HuH-7 (cell line): ENCODE measurements at regions not wholly inside any gene's neighbourhood (a gene's known extent, or its start where the extent isn't known, plus 50 kb on each side); places are given as distances from the start of the nearest gene placed in this dataset.
"Not testable (repeated sequence)": the region's sequence is repeated elsewhere in the genome, so short reads cannot be mapped to it uniquely, and the experiment has no call there.

Experiments used
- DNase-seq: peaks from one replicate; pipeline ENCODE4 v3.0.0; 2011; ENCODE audit warnings: low spot score

DNA sequence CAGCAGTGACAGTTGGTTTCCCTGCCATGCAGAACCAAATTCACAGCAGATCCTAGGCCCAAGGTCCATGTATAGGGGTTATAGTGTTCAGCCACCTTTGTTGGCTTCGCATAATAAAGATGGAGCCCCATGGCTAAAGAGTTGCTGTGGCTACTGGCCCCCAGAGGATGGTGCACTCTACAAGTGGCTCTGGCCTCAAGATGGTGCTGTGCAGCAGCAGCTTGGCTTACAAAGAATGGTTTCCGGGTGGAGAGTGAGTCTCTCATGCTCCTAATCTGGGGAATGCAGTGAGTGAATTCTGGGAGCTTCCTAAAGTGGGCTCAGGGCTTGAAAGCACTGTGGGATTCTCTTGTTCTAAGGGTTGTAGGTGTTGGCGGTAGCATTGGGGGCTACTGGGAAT lies 1199.7 kb downstream of the CNTNAP5 start:
- DNase-seq, result peak; percentile 0

DNA sequence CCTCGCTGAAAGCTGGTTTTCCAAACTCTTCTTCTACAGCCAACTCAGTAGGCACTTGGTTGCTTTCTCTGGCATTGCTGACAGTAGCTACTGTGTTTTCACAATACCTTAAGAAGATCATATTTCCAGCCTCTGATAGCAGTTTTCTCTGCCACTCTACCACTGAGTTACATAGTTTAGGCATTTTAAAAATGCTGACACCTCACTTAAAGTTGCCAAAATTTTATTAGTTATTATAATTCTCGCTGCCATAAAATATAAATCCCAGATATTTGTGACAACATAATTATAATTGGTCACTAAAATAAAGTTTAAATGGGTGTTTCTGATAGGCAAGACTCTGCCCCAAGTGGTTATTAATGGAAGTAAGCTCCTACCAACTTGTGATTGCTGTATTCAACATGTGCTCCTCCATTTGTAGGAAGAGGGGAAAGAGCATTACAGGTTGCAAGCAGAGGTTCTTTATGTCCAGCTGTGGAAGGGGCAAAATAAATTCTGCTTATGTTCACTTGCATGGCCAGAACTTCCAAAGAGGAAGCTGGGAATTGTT lies 1202.8 kb downstream of the CNTNAP5 start:
- DNase-seq, result no peak

DNA sequence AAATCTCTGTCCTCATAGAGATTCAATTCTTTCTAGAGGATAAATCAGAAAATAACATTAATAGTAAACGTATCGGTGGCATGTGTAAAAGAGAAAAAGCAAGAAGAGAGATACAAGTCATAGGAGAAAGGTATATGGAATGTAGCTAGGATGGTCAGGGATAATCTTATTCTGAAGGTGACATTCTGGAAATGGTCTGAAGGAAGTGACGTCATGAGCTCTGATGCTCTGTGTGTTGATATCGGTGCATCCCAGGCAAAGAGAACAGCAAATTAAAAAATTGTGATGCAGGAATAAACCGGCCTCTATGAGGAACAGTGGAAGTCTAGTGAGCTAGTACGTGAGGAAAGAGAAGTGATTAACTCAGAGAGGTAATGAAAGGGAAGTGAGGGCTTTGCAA lies 1215.8 kb downstream of the CNTNAP5 start:
- no peak for DNase-seq

DNA sequence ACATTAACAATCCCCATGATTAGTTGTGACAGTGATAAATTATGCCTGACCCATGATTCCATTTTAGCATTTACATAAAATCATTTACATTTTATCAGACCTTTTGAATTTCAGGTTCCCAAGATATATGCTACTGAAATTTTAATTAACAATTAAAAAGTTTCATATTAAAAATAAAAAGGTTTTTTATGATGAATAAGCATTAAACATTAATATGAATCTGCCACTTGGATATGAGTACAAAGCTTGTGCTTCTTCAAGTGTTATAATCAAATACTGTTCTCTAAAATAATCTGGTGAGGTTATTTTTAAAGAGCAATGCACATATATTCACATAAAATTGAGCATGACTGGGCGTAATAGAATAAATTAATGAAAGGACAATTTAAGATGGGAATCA lies 1218.0 kb downstream of the CNTNAP5 start:
- no peak for DNase-seq

DNA sequence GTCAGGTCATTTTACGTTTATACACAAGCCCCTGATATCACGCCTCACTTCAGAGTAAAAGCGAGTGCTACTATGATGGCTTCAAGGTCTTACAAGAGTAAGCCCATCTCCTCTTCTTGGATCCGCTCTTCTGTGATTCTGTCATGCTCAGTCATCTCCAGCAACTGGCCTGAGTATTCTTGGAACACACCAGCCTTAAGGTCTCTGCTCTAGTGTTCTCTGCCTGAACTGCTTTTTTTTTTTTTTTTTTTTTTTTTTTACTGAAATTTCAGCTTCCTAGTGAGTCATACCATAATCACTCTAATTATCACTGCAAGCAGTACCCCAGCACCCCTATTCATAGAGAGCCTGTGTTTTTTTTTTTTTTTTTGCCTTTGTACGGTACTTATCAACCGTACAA lies 1228.9 kb downstream of the CNTNAP5 start:
- DNase-seq, result no peak

DNA sequence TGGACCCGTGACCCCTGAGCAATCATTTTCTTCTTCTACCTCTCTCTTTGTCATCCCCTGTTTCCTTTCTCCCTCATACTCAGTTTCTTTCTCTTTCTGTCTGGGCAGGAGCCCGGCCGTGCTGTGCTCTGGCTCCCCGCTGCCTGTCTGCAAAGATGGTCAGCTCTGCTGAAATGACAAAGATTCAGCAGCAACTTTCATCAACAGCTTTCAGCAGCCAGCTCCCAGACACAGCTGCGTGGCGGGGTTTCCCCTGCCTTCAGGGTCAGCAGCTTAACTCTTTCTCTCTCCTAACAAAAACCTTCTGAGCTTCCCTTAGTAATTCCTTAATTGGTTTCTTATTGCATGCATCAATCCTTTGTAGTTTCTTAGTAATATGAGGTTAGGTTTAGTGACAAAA lies 1234.4 kb downstream of the CNTNAP5 start:
- no peak for DNase-seq

DNA sequence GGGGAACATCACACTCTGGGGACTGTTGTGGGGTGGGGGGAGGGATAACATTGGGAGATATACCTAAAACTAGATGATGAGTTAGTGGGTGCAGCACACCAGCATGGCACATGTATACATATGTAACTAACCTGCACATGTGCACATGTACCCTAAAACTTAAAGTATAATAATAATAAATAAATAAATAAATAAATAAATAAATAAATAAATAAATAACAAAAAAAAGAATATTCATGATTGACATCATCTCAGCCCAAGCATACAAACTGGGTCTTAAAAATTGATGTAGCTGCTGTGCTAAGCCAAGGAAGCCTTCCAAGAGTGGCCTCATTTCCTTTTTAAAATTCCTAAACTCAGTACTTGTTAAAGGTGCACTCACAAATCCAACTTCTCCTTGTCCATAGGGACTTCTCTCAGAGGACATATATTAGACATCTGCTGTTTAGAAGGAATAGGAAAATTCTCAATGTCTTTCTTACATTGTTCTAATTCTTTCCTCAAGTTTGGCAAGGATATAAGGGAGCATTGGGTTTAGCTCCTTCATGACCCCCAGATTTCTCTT lies 1235.4 kb downstream of the CNTNAP5 start:
- DNase-seq, result not testable (repeated sequence)

DNA sequence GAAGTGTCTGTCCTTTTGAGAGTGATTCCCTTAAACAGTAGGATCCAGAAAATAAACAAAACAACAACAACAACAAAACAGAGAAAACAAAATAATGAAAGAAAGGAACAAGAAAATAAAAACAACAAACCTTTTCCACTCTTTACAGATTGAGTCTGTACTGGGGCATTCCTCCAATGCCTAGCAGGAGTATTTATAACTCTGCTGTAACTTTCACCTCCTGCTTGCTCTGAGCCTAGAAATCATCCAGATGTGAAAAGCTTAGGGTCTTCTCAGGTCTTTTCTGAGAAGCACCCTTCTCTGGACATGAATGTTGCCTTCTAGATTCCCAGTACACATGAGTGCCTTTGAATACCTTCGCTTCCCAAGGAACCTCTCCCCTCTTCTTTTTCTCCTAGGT lies 1239.4 kb downstream of the CNTNAP5 start:
- no peak for DNase-seq

DNA sequence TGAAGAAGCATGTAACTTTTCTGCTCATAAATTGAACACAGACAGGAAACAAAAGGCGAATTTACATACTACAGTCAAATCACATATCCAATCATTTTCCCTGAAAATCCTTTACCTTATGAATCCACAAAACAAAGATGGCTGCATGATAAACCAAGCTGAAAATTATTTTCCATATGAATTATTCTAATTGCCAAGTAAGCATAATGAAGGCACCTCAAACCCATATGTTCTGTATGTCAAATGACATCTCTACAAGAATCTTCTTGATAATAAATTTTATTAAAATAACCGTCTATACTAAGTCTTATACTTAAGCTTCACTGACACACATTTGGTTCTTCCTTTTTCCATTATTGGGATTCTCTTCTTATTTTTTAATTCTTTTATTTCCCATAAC lies 1242.6 kb downstream of the CNTNAP5 start:
- no peak for DNase-seq

DNA sequence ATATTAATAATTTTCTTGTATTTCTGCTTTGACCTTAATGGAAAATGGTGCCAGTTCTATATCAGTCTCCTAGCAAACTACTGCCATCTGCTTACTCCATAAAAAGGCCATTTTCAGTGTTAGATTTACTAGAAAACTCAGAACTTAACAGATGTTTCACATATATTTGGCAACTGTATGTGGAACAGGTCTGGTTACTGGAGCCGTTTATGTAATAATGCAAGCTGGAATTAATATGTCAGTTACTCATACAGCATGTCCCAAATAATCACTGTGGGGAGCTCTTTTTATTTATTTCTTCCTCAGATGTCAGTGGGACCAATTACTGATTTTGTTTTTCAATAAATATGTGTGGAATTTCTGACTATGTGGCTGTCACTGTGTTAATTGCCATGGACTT lies 1247.6 kb downstream of the CNTNAP5 start:
- DNase-seq, result no peak

DNA sequence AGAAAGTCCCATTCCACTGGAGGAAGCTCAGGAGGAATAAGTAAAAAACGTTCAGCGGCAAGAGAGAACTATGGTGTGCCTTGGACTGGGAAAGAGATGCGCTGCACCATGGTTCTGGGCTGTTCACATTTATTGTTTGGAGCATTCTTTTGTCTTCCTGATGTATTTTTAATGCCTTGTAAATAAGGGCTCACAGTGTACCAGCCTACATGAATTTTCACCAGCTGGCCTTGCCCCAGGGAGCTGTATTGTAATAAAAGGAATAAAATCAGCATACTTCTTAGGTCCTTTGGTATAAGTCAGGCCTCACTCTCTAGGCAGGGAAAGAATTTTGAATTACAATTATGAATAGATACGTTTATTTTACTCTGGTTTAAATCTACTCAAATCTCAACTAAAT lies 1249.6 kb downstream of the CNTNAP5 start:
- DNase-seq, result no peak

DNA sequence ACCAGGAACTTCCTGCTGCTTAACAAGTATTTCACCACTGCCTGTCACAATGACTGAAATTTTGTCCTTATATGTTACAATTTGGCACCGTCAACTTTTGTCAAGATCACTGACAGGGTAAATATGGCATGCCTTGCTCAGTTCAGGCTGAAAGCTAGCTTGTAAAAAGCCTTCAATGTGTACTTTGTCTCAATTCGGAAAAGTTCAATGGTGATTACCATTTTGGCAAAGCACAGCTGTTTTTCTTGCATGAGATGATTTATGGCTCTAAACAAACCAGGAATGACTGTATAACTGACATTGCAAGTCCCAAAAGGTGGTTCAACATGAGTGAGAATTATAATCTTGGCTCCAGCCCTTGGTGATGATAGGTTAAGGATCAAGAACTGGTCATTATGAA lies 1255.2 kb downstream of the CNTNAP5 start:
- DNase-seq, result no peak

DNA sequence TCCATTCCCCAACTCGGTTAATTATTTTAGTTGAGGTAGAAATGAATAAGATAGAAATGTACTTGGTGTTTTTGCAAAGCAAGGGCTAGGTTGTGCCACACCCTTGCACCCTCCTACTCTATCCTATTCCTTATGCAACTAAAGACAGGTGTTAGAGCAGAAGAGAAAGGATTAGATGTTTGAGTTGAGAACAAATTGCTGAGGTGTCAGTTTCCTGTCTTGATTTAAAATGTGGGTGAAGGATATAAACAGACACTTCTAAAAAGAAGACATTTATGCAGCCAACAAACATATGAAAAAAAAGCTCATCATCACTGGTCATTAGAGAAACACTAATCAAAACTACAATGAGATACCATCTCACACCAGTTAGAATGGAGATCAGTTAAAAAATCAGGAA lies 1256.2 kb downstream of the CNTNAP5 start:
- no peak for DNase-seq

DNA sequence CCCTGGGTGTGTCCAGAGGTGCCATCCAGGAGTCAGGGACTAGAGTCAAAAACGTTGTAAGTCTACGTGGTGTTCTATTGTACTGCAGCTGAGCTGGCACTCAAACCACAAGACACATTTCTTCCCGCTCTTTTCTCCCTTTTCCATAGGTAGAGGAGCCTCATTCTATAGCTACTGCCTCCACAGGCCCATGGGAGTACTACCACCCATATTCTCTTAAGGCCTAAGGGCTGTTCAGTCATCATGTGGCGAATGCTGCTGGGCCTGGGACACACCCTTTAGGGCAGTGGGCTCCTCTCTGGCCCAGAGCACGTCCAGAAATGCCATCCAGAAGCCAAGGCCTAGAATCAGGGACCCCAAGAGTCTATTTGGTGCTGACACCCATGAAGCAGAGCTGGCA lies 1271.7 kb downstream of the CNTNAP5 start:
- DNase-seq, result no peak

DNA sequence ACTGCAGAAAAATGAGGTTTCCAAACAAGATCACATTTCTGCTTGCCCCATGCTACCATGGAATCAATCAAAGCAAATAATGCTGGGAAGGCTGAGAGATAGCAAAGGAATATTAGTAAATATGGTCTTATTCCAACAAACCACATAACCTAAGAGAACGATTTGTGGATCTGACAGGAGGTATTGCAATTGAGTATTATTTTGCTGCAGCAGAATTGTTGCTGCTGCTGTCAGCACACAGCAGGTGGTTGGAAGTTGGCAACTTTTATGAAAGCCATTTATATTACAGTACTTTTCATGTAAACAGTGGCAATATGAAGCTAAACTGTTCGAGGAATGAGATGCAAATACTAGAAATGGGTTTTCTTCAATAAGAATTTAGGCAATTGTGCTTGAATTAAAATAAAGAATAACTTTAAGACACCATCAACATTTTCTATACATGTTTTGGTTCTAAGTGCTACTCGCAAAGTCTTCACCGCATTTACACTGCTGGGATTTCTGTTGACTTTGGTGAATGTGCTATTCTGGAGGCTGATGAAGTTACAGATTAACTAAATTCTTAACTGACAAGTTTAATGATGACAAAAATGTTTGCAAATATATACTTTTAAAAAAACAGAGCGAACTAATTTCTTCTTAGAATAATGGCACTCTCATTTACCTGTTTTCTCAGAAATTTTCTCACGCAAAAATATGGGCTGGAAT lies 1285.7 kb downstream of the CNTNAP5 start:
- DNase-seq, result no peak

DNA sequence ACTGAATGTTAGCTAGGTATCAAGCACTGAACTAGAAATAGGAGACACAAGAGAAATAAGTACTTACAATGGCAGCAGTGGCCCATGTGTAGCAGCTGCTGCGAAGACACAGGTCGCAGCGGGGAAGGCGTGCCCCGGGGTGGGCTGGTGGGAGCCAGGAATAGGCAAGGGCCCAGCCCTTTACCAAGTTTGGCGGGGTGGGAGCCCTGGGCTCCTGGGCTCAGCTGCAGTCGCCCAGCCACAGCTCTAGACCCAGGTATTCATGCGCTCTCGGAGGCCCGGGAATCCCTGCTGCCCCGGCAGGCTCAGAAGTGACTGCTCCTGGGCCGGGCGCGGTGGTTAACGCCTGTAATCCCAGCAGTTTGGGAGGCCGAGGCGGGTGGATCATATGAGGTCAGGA lies 1287.3 kb downstream of the CNTNAP5 start:
- DNase-seq, result no peak

DNA sequence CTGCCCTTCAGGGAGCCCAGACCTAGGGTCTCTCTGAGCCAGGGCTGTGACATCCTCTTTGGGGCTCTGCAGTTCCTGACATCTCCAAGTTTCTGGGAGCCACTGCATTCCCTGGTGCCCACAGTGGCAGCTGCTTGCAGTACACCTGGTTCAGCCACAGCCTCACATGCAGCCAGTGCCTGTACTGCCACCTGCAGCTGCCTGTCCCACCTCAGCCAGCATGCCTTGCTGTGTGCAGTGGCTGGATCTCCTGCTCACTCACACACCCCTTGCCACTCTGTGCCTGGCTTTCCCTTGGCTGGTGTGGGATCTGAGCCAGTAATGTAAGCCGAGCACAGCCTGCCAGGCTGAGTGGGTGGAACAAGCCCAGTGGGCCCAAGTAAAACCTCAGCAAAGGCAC lies 1288.7 kb downstream of the CNTNAP5 start:
- DNase-seq, result no peak

DNA sequence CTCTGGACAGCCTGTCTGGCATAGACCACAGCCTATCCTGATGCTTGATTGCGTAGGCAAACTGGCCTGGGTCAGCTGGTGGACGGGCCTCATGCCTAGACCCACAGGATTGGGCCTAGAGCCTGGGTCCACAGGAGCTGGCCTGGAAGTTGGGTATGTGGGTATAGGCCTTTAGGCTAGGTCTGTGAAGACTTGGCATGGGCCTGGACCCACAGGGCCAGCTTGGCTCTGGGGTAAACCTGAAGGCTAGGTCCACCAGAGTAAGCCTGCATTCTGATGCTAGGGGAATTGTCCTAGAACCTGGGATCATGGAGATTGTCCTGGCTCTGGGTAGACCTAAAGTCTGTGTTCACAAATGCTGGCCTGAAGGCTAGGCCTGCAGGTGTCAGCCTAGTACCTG lies 1293.7 kb downstream of the CNTNAP5 start:
- DNase-seq, result no peak

DNA sequence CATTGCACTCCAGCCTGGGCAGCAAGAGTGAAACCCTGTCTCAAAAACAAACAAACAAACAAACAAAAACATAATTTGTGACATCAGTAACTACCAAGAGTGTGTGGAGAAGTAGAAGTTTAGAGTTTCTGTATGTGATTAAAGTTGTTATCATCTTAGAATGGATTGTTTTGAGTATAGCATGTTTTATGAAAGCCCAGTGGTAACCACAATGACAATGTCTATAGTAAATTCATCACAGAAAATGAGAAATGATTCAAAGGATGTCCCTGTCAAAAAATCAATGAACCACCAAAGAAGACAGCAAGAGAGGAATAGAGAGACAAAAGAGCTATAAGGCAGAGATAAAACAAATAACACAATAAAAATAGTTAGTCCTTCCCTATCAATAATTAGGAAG lies 1299.2 kb downstream of the CNTNAP5 start:
- no peak for DNase-seq

DNA sequence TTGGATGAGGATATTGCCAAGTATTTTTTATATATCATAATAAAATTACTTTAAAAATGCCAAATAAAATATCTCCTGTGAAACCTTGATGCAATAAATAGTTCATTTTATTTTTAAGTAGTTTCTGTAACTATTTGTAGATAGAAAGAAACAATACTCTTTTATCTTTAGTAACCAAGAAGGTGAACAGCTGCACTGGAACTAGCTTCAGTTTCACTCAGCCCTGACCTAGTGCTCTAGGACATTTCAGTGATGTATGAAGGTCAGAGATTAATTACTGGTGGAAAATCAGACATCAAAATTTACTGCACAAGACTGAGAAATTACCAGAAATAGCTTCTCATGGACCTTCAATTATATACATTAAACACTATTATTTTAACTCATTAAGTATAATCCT lies 1305.0 kb downstream of the CNTNAP5 start:
- DNase-seq, result no peak

DNA sequence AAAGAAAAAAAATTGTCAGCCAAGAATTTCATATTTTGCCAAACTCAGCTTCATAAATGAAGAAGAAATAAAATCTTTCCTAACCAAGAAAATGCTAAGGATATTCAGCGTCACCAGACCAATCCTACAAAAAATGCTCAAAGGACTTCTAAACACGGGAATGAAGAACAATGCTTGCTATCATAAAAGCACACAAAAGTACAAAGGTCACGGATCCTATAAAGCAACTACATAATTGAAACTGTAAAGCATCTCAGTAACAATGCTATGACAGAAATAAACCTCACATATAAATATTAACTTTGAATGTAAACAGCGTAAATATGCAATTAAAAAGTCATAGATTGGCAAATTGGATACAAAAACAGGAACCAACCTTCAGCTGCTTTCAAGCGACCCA lies 1314.6 kb upstream of the GYPC start:
- DNase-seq, result no peak

DNA sequence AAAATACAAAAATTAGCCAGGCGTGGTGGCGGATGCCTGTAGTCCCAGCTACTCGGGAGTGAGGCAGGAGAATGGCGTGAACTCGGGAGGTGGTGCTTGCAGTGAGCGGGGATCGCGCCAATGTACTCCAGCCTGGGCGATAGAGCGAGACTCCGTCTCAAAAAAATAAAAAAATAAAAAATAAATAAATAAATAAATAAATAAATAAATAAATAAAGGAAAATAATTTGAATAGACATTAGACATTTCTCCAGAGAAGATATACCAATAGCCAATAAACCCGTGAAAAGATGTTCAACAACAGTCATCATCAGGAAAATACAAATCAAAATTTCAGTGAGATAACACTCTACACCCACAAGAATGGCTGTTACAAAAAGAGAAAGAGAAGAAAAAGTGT lies 1302.4 kb upstream of the GYPC start:
- DNase-seq, result not testable (repeated sequence)

DNA sequence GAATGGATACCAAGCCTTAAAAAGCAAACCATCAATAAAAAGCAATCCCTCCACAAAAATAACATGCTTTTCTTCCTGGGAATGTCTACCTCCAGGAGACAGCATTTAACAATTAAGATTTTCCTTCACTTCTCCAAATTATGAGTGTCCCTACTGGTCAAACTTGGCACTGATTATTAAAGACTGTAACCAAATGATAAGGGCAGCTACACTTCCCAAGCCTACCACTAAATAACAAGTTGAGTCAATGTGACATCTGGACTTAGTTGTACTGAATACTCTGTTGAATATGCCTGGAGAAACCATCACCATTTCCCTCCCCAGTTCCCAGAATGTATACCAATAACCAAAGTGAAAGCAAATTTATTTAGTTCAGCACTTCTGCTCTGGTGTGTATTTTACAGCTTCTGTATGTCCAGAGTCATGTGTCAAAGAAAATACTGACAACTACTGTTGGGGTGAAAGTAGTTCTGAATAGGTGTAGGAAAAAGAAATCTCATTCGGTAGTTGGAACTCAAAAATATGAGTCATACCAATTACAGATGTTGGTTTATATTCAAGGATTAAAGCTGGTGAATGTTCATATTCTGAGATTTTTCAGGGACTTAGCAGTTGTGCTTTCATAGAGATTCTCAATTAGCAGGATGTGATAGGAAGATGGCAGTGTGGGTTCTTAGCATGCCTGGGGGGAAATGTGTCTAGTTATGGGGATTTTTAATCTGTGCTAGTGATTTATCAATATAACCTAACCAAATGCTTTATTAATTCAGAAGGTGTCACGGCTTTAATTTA lies 1291.6 kb upstream of the GYPC start:
- no peak for DNase-seq

DNA sequence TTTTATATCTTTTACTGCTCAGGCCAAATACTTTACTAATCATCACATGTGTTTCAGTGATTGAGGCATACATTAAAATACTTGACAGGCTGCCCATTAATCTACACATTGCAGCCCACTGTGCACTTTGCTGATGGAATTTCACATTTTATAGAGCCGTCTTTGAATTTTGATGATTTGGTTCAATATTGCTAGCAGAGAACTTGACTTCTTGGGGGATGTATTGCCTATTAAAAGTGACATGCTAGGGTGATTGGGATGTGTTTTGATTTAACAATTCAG lies 1291.0 kb upstream of the GYPC start:
- no peak for DNase-seq
